ENCODE measurements at regions not wholly inside any gene's neighbourhood (a gene's known extent, or its start where the extent isn't known, plus 50 kb on each side); places are given as distances from the start of the nearest gene placed in this dataset.

DNA sequence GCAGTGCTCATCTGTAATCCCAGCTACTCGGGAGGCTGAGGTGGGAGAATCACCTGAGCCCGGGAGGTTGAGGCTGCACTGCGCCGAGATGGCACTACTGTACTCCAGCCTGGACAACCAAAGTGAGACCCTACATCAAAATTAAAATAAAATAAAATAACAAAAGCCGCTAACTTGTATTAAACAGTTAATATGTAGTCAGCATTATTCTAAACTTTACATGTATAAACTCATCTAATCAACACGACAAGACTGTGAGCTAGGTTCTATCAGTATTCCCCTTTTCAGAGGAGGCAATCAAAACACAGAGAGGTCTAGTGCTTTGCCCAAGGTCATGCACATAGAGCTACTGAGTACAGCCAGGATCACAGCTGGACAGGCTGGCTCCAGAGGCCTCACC lies 111.7 kb upstream of the LINGO1 start:
- TF ChIP-seq, protein P1, sequence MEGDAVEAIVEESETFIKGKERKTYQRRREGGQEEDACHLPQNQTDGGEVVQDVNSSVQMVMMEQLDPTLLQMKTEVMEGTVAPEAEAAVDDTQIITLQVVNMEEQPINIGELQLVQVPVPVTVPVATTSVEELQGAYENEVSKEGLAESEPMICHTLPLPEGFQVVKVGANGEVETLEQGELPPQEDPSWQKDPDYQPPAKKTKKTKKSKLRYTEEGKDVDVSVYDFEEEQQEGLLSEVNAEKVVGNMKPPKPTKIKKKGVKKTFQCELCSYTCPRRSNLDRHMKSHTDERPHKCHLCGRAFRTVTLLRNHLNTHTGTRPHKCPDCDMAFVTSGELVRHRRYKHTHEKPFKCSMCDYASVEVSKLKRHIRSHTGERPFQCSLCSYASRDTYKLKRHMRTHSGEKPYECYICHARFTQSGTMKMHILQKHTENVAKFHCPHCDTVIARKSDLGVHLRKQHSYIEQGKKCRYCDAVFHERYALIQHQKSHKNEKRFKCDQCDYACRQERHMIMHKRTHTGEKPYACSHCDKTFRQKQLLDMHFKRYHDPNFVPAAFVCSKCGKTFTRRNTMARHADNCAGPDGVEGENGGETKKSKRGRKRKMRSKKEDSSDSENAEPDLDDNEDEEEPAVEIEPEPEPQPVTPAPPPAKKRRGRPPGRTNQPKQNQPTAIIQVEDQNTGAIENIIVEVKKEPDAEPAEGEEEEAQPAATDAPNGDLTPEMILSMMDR (IDR thresholded peaks at IDR 0.05): no peak
- Mint-ChIP-seq H3K4me1 (ENCODE audit: unreplicated experiment) (peaks cover 3% of the 10 kb centered on the region), H3K4me3 (ENCODE audit: unreplicated experiment) (no peak overlapping the region), H3K27me3 (ENCODE audit: unreplicated experiment) (peaks cover 22% of the 10 kb centered on the region), H3K9me3 (ENCODE audit: unreplicated experiment) (no peaks in the 10 kb centered on the region), H3K27ac (ENCODE audit: unreplicated experiment) (no peak overlapping the region), H3K36me3 (ENCODE audit: unreplicated experiment) (no peaks in the 10 kb centered on the region)
- DNase-seq (ENCODE audit: extremely low spot score, unreplicated experiment): no peak

DNA sequence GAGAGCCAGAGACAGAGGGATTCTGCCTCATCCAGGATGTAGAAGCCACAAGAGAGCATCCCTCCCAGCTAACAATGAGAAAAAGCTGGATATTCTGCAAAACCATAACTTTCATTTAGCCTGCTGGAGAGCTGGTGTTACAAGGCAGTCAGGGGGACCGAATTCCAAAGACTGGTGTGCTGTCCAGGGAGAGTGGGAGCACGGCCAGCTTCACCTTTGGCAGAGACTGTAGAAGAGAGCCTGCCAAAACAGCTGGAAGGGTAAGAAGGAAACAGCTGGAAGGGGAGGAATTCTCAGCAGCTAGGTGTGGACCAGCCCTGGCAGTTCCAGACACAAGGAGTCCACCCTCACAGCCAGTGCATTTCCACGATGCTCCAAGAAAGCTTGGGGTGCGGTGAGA lies 109.9 kb upstream of the LINGO1 start:
- H3K9me3 Mint-ChIP-seq (ENCODE audit: unreplicated experiment): no peaks in the 10 kb centered on the region

DNA sequence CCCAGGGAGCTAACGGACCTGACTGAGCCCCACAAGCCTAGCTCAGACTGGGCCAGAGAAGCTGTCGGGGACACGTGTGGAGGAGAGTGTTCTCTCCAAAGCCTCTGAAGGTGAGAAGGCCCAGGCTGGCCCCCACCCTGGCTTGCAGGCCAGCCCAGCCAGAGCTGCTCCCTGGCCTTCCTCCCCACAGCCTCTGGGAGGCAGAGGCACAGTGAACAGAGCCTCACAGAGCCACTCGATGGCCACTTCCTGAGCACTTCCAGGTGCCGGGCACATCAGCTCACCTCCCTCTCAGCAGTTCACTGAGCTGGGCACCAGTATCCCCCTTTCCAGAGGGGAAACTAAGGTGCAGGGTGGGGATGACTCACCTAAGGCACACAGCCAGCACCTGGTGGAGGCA lies 109.4 kb upstream of the LINGO1 start:
- no peaks in the 10 kb centered on the region for H3K9me3 Mint-ChIP-seq (ENCODE audit: unreplicated experiment)
- TF ChIP-seq, protein P1 (IDR thresholded peaks at IDR 0.05): no peak
- H3K4me3 Mint-ChIP-seq (ENCODE audit: unreplicated experiment): no peak overlapping the region
- no peak overlapping the region for H3K27ac Mint-ChIP-seq (ENCODE audit: unreplicated experiment)
- H3K4me1 Mint-ChIP-seq (ENCODE audit: unreplicated experiment): no peaks in the 10 kb centered on the region
- DNase-seq (ENCODE audit: extremely low spot score, unreplicated experiment): no peak
- H3K27me3 Mint-ChIP-seq (ENCODE audit: unreplicated experiment): peaks cover 32% of the 10 kb centered on the region
- no peaks in the 10 kb centered on the region for H3K36me3 Mint-ChIP-seq (ENCODE audit: unreplicated experiment)

More for the DNA sequence above, 109.9 kb upstream of the LINGO1 start:
- Mint-ChIP-seq H3K27me3 (ENCODE audit: unreplicated experiment) (peaks cover 34% of the 10 kb centered on the region), H3K36me3 (ENCODE audit: unreplicated experiment) (no peaks in the 10 kb centered on the region), H3K27ac (ENCODE audit: unreplicated experiment) (no peak overlapping the region), H3K4me3 (ENCODE audit: unreplicated experiment) (no peak overlapping the region), H3K4me1 (ENCODE audit: unreplicated experiment) (peaks cover 3% of the 10 kb centered on the region)
- no peak for DNase-seq (ENCODE audit: extremely low spot score, unreplicated experiment)
- TF ChIP-seq, protein P1 (IDR thresholded peaks at IDR 0.05): no peak

DNA sequence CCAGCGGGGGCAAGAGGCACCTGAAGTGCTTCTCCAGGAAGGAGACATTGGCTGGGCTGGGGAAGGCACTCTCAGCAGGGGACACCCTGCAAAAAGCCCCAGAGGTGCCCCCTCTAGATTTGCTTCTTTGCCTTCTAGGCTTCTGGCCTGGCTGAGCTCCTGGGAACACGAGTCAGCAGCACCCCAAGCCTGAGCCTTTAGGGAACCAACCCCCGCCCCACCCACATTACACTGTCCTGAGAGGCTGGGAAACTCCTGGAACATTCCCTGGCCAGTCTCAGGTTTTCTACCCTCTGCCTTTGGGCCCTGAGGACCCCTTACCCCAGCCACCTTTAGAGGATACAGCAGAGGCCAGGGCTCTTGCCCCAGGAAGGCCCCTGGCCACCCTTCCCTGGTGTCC lies 108.4 kb upstream of the LINGO1 start:
- Mint-ChIP-seq H3K9me3 (ENCODE audit: unreplicated experiment) (no peaks in the 10 kb centered on the region), H3K27ac (ENCODE audit: unreplicated experiment) (no peak overlapping the region), H3K4me1 (ENCODE audit: unreplicated experiment) (no peaks in the 10 kb centered on the region), H3K4me3 (ENCODE audit: unreplicated experiment) (no peak overlapping the region), H3K27me3 (ENCODE audit: unreplicated experiment) (peaks cover 39% of the 10 kb centered on the region), H3K36me3 (ENCODE audit: unreplicated experiment) (no peaks in the 10 kb centered on the region)
- TF ChIP-seq, protein P1 (IDR thresholded peaks at IDR 0.05): no peak
- no peak for DNase-seq (ENCODE audit: extremely low spot score, unreplicated experiment)

DNA sequence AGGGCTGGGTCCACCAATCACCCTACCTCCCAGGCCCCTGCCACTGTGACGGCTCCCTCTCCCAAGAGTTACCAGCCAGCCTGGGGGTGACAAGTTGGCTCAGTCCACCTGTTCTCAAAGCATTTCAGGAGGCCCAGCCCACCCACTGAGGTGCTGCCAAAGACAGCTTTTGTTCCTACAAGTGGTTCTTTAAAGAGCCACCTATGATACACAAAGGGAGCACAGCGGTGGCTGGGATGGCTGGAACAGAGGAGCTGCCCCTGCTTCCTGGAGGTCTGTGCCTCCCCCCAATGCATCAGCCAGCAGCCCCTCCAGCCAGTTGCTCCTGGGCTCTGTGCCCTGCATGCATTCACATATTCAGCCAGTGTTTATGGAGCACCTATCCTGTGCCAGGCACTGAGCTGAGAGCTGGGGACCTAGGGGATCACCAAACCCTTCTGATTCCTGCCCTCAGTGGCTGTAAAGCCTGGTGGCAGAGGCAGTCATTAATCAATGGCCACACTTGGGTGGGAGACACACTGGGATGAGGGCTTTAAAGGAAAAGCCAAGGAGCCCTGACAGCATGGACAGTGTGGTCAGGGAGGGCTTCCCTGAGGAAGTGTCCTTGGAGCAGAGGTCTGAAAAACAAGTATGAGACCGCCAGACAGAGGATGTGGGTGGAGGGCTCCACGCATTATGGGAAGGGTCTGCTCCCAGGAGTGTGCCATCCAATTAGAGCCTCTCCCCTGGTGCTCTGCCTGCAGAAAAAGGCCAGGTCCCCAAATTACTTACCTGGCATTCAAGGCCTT lies 107.1 kb upstream of the LINGO1 start:
- no peak for DNase-seq (ENCODE audit: extremely low spot score, unreplicated experiment)
- no peak overlapping the region for H3K4me3 Mint-ChIP-seq (ENCODE audit: unreplicated experiment)
- H3K4me1 Mint-ChIP-seq (ENCODE audit: unreplicated experiment): no peaks in the 10 kb centered on the region
- peaks cover 39% of the 10 kb centered on the region for H3K27me3 Mint-ChIP-seq (ENCODE audit: unreplicated experiment)
- TF ChIP-seq, protein P1 (IDR thresholded peaks at IDR 0.05): no peak
- no peaks in the 10 kb centered on the region for H3K9me3 Mint-ChIP-seq (ENCODE audit: unreplicated experiment)
- no peaks in the 10 kb centered on the region for H3K36me3 Mint-ChIP-seq (ENCODE audit: unreplicated experiment)
- H3K27ac Mint-ChIP-seq (ENCODE audit: unreplicated experiment): no peak overlapping the region
